Suprapubic skin (tissue), 4 donors: ENCODE measurements at regions not wholly inside any gene's neighbourhood (a gene's known extent, or its start where the extent isn't known, plus 50 kb on each side); places are given as distances from the start of the nearest gene placed in this dataset.
A peak's percentile ranks its signal among the peaks of the same experiment; 100 is the strongest.

Experiments
- DNase-seq, 2 donors: peaks; one replicate each; pipeline ENCODE4 v3.0.0-alpha.2; 2019; ENCODE audit warnings: low spot score in 2 of 2
- H3K27ac ChIP-seq: fragments of 200-600 bp; sonication (generic); one replicate; pipeline ENCODE4 v1.5.1; 2019
- H3K27me3 ChIP-seq: fragments of 200-600 bp; sonication (generic); one replicate; pipeline ENCODE4 v1.5.1; 2019
- H3K36me3 ChIP-seq: fragments of 200-600 bp; sonication (generic); one replicate; pipeline ENCODE4 v1.5.1; 2019
- H3K4me1 ChIP-seq: fragments of 200-600 bp; sonication (generic); one replicate; pipeline ENCODE4 v1.5.1; 2019
- H3K4me3 ChIP-seq: fragments of 200-600 bp; sonication (generic); one replicate; pipeline ENCODE4 v1.5.1; 2019; ENCODE audit warnings: mild to moderate bottlenecking
- H3K9me3 ChIP-seq: fragments of 200-600 bp; sonication (generic); one replicate; pipeline ENCODE4 v1.5.1; 2019
- CTCF ChIP-seq, 2 donors: fragments of 200-600 bp in 1 of 2; fragments of 450-650 bp in 1 of 2; sonication (generic) in 1 of 2; IDR thresholded peaks; one replicate each; pipeline ENCODE4 v1.5.1; 2016 to 2019; ENCODE audit warnings: antibody characterized with exemption in 2 of 2, mild to moderate bottlenecking in 1 of 2, moderate library complexity in 1 of 2
- EP300 ChIP-seq: sonication (generic); formaldehyde crosslinking; IDR thresholded peaks from one replicate; pipeline ENCODE4 v1.6.1; 2017; ENCODE audit warnings: antibody characterized with exemption
- POLR2A ChIP-seq, 2 donors: fragments of 450-650 bp; IDR thresholded peaks; one replicate each; pipeline ENCODE4 v1.6.1; 2017; ENCODE audit warnings: antibody characterized with exemption in 2 of 2, mild to moderate bottlenecking in 2 of 2, moderate library complexity in 2 of 2
- POLR2AphosphoS5 ChIP-seq, 3 donors: sonication (generic); formaldehyde crosslinking; IDR thresholded peaks; one replicate each; pipeline ENCODE4 v1.6.1; 2017; ENCODE audit warnings: antibody characterized with exemption in 3 of 3
- WGBS: methylation state at CpG from one replicate; pipeline ENCODE4 v1.1.5; 2018; 5-methylcytosine and 5-hydroxymethylcytosine counted together

DNA sequence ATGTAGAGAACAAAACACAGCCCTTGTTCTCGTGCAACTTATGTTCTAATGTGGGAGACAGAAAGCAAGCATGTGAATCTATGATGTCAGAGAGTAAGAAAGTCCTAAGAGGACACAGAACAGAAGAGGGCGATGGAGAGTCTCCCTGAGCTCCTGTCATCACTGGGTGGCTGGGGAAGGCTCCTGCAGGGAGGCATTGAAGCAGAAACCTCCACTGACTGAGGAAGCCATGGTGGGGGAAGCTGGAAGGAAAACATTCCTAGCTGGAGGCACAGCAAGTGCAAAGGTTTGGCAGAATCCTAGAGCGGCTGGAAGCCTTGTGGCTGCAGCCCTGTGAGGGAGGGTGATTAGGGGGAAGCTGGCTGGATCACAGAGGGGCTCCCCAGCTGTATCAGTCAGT lies 248.0 kb downstream of the CDH26 start:
- no peak for DNase-seq
- H3K4me1 ChIP-seq = no peaks in the 10 kb centered on the region
- 53% methylated on average over 3 of the region's 3 CpGs for WGBS
- TF ChIP-seq POLR2A (IDR thresholded peaks at IDR 0.05) = no peak
- TF ChIP-seq CTCF (IDR thresholded peaks at IDR 0.05) = peak in 1 of 2 donors; percentile 8
- H3K4me3 ChIP-seq = no peak overlapping the region
- no peak overlapping the region for H3K27ac ChIP-seq
- no peaks in the 10 kb centered on the region for H3K9me3 ChIP-seq
- no peaks in the 10 kb centered on the region for H3K36me3 ChIP-seq
- H3K27me3 ChIP-seq = no peaks in the 10 kb centered on the region

- 60% methylated on average over 4 of the region's 4 CpGs for WGBS
- Histone ChIP-seq H3K36me3 (no peaks in the 10 kb centered on the region), H3K27ac (no peak overlapping the region), H3K4me3 (no peak overlapping the region), H3K27me3 (no peaks in the 10 kb centered on the region), H3K9me3 (no peaks in the 10 kb centered on the region), H3K4me1 (no peaks in the 10 kb centered on the region)
- DNase-seq = no peak
- TF ChIP-seq POLR2A (IDR thresholded peaks at IDR 0.05) (no peak), POLR2AphosphoS5 (IDR thresholded peaks at IDR 0.05) (no peak), CTCF (IDR thresholded peaks at IDR 0.05) (no peak), EP300 (no peak)
Measured at GRCh38 chr20:60209048-60209447, 250.8 kb downstream of the CDH26 start.

DNA sequence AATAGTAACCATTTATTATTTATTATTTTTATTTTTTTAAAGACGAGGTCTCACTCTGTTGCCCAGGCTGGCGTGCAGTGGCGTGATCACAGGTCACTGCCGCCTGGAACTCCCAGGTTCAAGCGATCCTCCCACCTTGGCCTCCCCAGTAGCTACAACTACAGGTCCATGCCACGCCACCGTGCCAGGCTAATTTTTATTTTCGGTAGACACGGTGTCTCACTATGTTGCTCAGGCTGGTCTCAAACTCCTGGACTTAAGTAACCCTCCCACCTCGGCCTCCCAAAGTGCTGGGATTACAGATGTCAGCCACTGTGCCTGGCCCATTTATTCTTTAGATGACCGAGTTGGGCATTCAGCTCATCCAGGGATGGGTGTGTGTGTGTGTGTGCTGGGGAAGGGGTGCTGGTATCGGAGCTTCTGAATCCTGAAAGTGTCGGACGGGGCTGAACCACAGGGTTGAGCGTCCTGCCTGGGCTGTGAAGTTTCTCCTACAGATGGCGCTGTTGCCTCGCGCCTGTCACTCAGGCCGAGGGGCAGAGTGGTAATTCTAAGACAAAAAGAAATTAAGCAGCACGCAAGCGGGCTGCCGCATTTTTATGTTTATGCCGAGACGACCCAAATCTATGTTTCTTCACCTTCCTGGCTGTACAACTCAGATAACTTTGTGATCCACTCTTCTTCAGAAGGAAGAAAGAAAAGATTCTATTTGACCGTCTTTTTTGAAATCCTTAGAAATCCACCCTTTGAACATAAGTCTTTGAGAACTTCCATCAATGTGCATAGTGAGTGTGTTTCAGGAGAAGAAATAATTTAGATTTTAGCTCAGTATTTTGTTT lies 252.8 kb downstream of the CDH26 start:
- no peak overlapping the region for H3K27ac ChIP-seq
- TF ChIP-seq CTCF (IDR thresholded peaks at IDR 0.05) = peak; percentile 62 to 91
- TF ChIP-seq EP300 = no peak
- no peak for TF ChIP-seq POLR2A (IDR thresholded peaks at IDR 0.05)
- DNase-seq = peak in 1 of 2 donors; percentile 70
- H3K27me3 ChIP-seq = no peaks in the 10 kb centered on the region
- H3K4me1 ChIP-seq = no peaks in the 10 kb centered on the region
- H3K9me3 ChIP-seq = no peaks in the 10 kb centered on the region
- no peaks in the 10 kb centered on the region for H3K36me3 ChIP-seq
- 37% methylated on average over 25 of the region's 25 CpGs for WGBS
- H3K4me3 ChIP-seq = no peak overlapping the region

DNA sequence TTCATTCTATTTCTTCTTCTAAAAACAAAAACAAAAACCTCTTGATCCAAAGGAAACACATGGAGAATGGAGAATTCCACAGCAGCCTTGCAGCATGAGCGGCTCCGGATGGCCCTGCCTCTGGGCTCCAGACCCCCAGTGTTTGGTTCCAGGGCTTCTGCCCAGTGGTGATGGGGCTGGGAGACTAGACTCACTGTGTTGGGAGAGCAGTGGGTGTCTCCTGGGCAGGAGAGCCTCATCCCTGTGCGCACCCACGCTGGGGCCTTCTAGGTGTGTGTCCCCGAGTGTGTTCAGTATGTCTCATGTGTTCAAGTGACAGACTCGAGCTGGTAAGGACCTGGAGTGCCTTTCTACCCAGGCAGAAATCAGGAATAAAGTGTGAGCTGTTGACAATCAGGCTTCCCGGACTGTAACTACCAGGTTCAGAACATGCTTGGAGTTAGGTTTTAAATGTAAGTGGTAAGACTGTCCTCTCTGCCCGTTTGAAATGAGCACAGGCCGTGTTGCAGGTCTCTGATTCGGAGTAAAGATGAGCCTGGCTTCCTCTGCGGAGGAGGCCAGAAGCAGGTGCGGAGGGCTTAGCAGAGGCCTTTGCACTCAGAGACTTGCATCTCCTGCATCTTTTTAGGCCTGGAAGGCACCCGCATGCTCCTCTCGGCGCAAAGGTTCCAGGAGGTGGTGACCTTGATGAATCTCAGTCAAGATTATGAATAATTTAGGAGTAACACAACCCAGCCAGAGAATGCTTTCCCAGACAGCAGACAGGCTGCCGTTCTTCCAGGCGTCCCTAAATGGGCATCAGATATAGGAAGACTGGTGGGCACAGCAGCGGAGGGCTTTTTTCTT lies 253.6 kb downstream of the CDH26 start:
- WGBS = 87% methylated on average over 18 of the region's 18 CpGs
- Histone ChIP-seq H3K4me3 (no peak overlapping the region), H3K36me3 (no peaks in the 10 kb centered on the region), H3K4me1 (no peaks in the 10 kb centered on the region), H3K9me3 (no peaks in the 10 kb centered on the region), H3K27ac (no peak overlapping the region), H3K27me3 (no peaks in the 10 kb centered on the region)
- TF ChIP-seq POLR2AphosphoS5 (IDR thresholded peaks at IDR 0.05) = no peak
- TF ChIP-seq EP300 = no peak
- TF ChIP-seq CTCF (IDR thresholded peaks at IDR 0.05) = no peak
- no peak for TF ChIP-seq POLR2A (IDR thresholded peaks at IDR 0.05)
- no peak for DNase-seq

GRCh38 chr20:60212695-60213094 lies 254.5 kb downstream of the CDH26 start:
- DNase-seq = no peak
- Histone ChIP-seq H3K27me3 (peaks cover under 1% of the 10 kb centered on the region), H3K4me3 (no peak overlapping the region), H3K4me1 (no peaks in the 10 kb centered on the region), H3K9me3 (no peaks in the 10 kb centered on the region), H3K36me3 (no peaks in the 10 kb centered on the region), H3K27ac (no peak overlapping the region)
- 88% methylated on average over 3 of the region's 3 CpGs for WGBS
- no peak for TF ChIP-seq POLR2AphosphoS5 (IDR thresholded peaks at IDR 0.05)
- TF ChIP-seq EP300 = no peak
- TF ChIP-seq POLR2A (IDR thresholded peaks at IDR 0.05) = no peak
- TF ChIP-seq CTCF (IDR thresholded peaks at IDR 0.05) = no peak
